Suprapubic skin (tissue), 4 donors: ENCODE measurements at regions not wholly inside any gene's neighbourhood (a gene's known extent, or its start where the extent isn't known, plus 50 kb on each side); places are given as distances from the start of the nearest gene placed in this dataset.

ENCODE experiments used
- DNase-seq, 2 donors: peaks; one replicate each; pipeline ENCODE4 v3.0.0-alpha.2; 2019; ENCODE audit warnings: low spot score in 2 of 2
- H3K27ac ChIP-seq: fragments of 200-600 bp; sonication (generic); one replicate; pipeline ENCODE4 v1.5.1; 2019
- H3K27me3 ChIP-seq: fragments of 200-600 bp; sonication (generic); one replicate; pipeline ENCODE4 v1.5.1; 2019
- H3K36me3 ChIP-seq: fragments of 200-600 bp; sonication (generic); one replicate; pipeline ENCODE4 v1.5.1; 2019
- H3K4me1 ChIP-seq: fragments of 200-600 bp; sonication (generic); one replicate; pipeline ENCODE4 v1.5.1; 2019
- H3K4me3 ChIP-seq: fragments of 200-600 bp; sonication (generic); one replicate; pipeline ENCODE4 v1.5.1; 2019; ENCODE audit warnings: mild to moderate bottlenecking
- H3K9me3 ChIP-seq: fragments of 200-600 bp; sonication (generic); one replicate; pipeline ENCODE4 v1.5.1; 2019
- EP300 ChIP-seq: sonication (generic); formaldehyde crosslinking; IDR thresholded peaks from one replicate; pipeline ENCODE4 v1.6.1; 2017; ENCODE audit warnings: antibody characterized with exemption
- POLR2A ChIP-seq, 2 donors: fragments of 450-650 bp; IDR thresholded peaks; one replicate each; pipeline ENCODE4 v1.6.1; 2017; ENCODE audit warnings: antibody characterized with exemption in 2 of 2, mild to moderate bottlenecking in 2 of 2, moderate library complexity in 2 of 2
- POLR2AphosphoS5 ChIP-seq, 3 donors: sonication (generic); formaldehyde crosslinking; IDR thresholded peaks; one replicate each; pipeline ENCODE4 v1.6.1; 2017; ENCODE audit warnings: antibody characterized with exemption in 3 of 3
- WGBS: methylation state at CpG from one replicate; pipeline ENCODE4 v1.1.5; 2018; 5-methylcytosine and 5-hydroxymethylcytosine counted together
- TF ChIP-seq, protein P1 (sequence below), 2 donors: fragments of 200-600 bp in 1 of 2; fragments of 450-650 bp in 1 of 2; sonication (generic) in 1 of 2; IDR thresholded peaks; one replicate each; pipeline ENCODE4 v1.5.1; 2016 to 2019; ENCODE audit warnings: antibody characterized with exemption in 2 of 2, mild to moderate bottlenecking in 1 of 2, moderate library complexity in 1 of 2

- Histone ChIP-seq H3K27ac (no peak overlapping the region), H3K36me3 (no peaks in the 10 kb centered on the region), H3K9me3 (no peaks in the 10 kb centered on the region), H3K27me3 (no peaks in the 10 kb centered on the region), H3K4me3 (no peak overlapping the region), H3K4me1 (no peaks in the 10 kb centered on the region)
- no peak for DNase-seq
- 75% methylated on average over 3 of the region's 3 CpGs for WGBS
- TF ChIP-seq POLR2A (IDR thresholded peaks at IDR 0.05) (no peak), EP300 (no peak), POLR2AphosphoS5 (IDR thresholded peaks at IDR 0.05) (no peak)
- TF ChIP-seq, protein P1, sequence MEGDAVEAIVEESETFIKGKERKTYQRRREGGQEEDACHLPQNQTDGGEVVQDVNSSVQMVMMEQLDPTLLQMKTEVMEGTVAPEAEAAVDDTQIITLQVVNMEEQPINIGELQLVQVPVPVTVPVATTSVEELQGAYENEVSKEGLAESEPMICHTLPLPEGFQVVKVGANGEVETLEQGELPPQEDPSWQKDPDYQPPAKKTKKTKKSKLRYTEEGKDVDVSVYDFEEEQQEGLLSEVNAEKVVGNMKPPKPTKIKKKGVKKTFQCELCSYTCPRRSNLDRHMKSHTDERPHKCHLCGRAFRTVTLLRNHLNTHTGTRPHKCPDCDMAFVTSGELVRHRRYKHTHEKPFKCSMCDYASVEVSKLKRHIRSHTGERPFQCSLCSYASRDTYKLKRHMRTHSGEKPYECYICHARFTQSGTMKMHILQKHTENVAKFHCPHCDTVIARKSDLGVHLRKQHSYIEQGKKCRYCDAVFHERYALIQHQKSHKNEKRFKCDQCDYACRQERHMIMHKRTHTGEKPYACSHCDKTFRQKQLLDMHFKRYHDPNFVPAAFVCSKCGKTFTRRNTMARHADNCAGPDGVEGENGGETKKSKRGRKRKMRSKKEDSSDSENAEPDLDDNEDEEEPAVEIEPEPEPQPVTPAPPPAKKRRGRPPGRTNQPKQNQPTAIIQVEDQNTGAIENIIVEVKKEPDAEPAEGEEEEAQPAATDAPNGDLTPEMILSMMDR (IDR thresholded peaks at IDR 0.05) = no peak
These were observed 123.0 kb downstream of the FOXD1 start for GRCh38 chr5:73325546-73325945.

GRCh38 chr5:73323466-73323865, 125.1 kb downstream of the FOXD1 start:
- no peak overlapping the region for H3K27ac ChIP-seq
- WGBS = 84% methylated on average over 5 of the region's 5 CpGs
- no peak overlapping the region for H3K4me3 ChIP-seq
- no peaks in the 10 kb centered on the region for H3K9me3 ChIP-seq
- no peak for DNase-seq
- H3K36me3 ChIP-seq = no peaks in the 10 kb centered on the region
- TF ChIP-seq, protein P1 (IDR thresholded peaks at IDR 0.05) = no peak
- TF ChIP-seq POLR2A (IDR thresholded peaks at IDR 0.05) (no peak), POLR2AphosphoS5 (IDR thresholded peaks at IDR 0.05) (no peak), EP300 (no peak)
- no peaks in the 10 kb centered on the region for H3K4me1 ChIP-seq
- H3K27me3 ChIP-seq = no peaks in the 10 kb centered on the region

DNA sequence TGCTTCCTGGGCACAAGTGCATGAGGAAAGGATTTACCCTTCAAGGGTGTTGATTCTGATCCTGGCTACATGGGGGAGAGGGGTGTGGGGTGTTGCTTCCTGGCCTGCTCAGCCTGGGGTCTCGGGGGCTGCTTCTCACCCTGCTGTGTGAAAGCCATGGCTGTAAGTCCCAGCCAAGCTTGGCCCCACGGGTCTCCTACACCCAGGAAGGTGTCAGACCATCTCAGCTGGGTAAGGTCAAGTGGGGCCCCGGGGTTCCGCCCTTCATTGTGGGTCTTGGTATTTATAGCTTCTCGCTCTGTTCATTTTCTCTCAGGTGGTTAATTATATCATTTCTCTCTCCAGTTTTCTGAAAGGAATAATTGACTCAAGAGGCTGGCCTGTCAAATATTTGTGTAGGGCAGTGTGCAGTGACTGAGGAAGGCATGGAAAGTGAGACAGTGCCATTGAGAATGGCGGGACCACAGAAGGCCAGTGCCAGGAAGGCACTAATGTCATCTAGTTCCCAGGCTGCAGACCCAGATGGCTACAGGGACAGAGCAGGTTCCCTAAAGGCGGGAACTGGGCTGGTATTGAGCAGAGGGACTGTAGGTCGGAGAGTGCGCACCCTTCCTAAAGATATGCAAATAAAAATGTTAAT, 126.0 kb downstream of the FOXD1 start:
- Histone ChIP-seq H3K27me3 (peaks cover 3% of the 10 kb centered on the region), H3K36me3 (no peaks in the 10 kb centered on the region), H3K4me3 (no peak overlapping the region), H3K9me3 (no peaks in the 10 kb centered on the region), H3K27ac (no peak overlapping the region), H3K4me1 (no peaks in the 10 kb centered on the region)
- WGBS = 87% methylated on average over 9 of the region's 9 CpGs
- TF ChIP-seq POLR2AphosphoS5 (IDR thresholded peaks at IDR 0.05) = no peak
- DNase-seq = no peak

DNA sequence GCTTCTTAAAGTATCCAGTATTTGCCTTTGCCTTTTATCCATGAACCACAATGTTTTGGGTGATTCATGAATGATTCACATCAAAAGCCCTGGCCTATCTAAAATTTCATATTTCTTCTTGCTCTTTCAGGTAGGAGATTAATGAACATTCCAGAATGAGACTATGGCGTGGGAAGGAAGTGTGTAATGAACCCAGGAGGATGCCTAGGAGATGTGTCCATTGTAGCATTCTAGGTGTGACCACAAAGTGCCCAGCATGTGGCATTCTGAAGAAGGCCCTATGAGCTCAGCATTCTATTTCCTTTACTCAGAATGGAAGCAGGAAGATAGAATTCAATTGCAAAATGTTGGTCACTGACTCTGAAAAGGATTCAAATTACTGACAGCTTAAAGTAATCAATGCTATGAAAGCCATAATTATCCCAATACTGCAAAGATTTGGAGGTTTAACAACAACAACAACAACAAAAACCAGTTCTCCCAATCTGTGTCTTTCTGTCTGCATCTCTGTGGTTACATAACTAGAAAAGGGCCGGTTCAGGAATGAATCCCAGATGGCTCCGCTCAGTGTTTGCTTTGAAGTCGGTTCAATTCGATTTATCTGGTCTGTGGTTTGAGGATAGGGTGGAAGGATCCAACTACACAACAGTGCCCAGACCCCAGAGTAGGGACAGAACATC, 126.7 kb downstream of the FOXD1 start:
- DNase-seq = no peak
- Histone ChIP-seq H3K4me1 (no peaks in the 10 kb centered on the region), H3K36me3 (no peaks in the 10 kb centered on the region), H3K27me3 (peaks cover 9% of the 10 kb centered on the region), H3K9me3 (no peaks in the 10 kb centered on the region), H3K27ac (no peak overlapping the region), H3K4me3 (no peak overlapping the region)
- TF ChIP-seq, protein P1 (IDR thresholded peaks at IDR 0.05) = no peak
- no peak for TF ChIP-seq POLR2AphosphoS5 (IDR thresholded peaks at IDR 0.05)
- TF ChIP-seq EP300 = no peak
- TF ChIP-seq POLR2A (IDR thresholded peaks at IDR 0.05) = no peak
- whole genome bisulfite sequencing = 62% methylated on average over 5 of the region's 5 CpGs

DNA sequence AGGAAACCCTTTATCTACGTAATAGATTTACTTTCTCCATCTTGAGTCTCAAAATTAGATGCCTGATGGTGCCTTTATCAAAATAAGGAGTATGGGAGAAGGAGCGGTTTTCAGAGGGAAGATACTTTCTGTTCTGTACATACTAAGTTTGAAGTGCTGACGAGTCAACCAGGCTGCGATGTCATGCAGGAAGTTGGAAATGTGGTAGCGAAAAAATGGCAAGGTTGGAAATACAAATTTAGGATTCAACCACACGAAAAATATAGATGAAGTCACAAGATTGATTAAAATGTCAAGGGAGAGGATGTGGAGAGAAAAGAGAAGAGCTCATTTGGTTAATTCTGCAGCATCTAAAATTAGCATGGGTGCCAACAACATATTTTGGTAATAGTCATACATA, 129.5 kb downstream of the FOXD1 start:
- H3K27me3 ChIP-seq = peaks cover 24% of the 10 kb centered on the region
- WGBS = 87% methylated on average over 6 of the region's 6 CpGs
- TF ChIP-seq POLR2A (IDR thresholded peaks at IDR 0.05) (no peak), POLR2AphosphoS5 (IDR thresholded peaks at IDR 0.05) (no peak), EP300 (no peak)
- TF ChIP-seq, protein P1 (IDR thresholded peaks at IDR 0.05) = no peak

More for the DNA sequence above, 129.5 kb downstream of the FOXD1 start:
- Histone ChIP-seq H3K9me3 (no peaks in the 10 kb centered on the region), H3K4me1 (no peaks in the 10 kb centered on the region), H3K27ac (no peak overlapping the region), H3K36me3 (no peaks in the 10 kb centered on the region), H3K4me3 (no peak overlapping the region)
- DNase-seq = no peak
